Trophoblast cell (in vitro differentiated cells and primary cell): ENCODE measurements at regions not wholly inside any gene's neighbourhood (a gene's known extent, or its start where the extent isn't known, plus 50 kb on each side); places are given as distances from the start of the nearest gene placed in this dataset.
"Not testable (repeated sequence)": the region's sequence is repeated elsewhere in the genome, so short reads cannot be mapped to it uniquely, and the experiment has no call there.

Experiments
- DNase-seq, 2 donors: peaks; one replicate each; pipeline ENCODE4 v3.0.0-alpha.2; 2016
- H2AFZ ChIP-seq: 2 replicates; pipeline ENCODE4 v1.6.1; 2013; ENCODE audit warnings: low read length, moderate library complexity, mild to moderate bottlenecking; ENCODE audit not compliant: insufficient read depth, poor library complexity
- H2AK5ac ChIP-seq: 2 replicates; pipeline ENCODE4 v1.6.1; 2013; ENCODE audit warnings: mild to moderate bottlenecking, low read length
- H2BK120ac ChIP-seq: 2 replicates; pipeline ENCODE4 v1.6.1; 2013; ENCODE audit warnings: low read length, mild to moderate bottlenecking, moderate library complexity; ENCODE audit not compliant: insufficient read depth, poor library complexity
- H2BK12ac ChIP-seq: 2 replicates; pipeline ENCODE4 v1.6.1; 2013; ENCODE audit warnings: mild to moderate bottlenecking, low read length, moderate library complexity
- H2BK5ac ChIP-seq: 2 replicates; pipeline ENCODE4 v1.6.1; 2013; ENCODE audit warnings: low read length, low read depth, moderate library complexity, mild to moderate bottlenecking; ENCODE audit not compliant: poor library complexity
- H3K14ac ChIP-seq: 2 replicates; pipeline ENCODE4 v1.6.1; 2013; ENCODE audit warnings: mild to moderate bottlenecking, low read length
- H3K18ac ChIP-seq: 2 replicates; pipeline ENCODE4 v1.6.1; 2013; ENCODE audit warnings: mild to moderate bottlenecking, low read length
- H3K23ac ChIP-seq: 2 replicates; pipeline ENCODE4 v1.6.1; 2013; ENCODE audit warnings: low read length
- H3K27ac ChIP-seq: 2 replicates; pipeline ENCODE4 v1.5.1; 2013; ENCODE audit warnings: low read depth, mild to moderate bottlenecking, inconsistent platforms, low read length, moderate library complexity
- H3K27me3 ChIP-seq: 2 replicates; pipeline ENCODE4 v1.6.1; 2013; ENCODE audit warnings: inconsistent platforms, mild to moderate bottlenecking, low read length, moderate library complexity; ENCODE audit not compliant: insufficient read depth
- H3K36me3 ChIP-seq, 2 experiments: 1 replicate in 1 of 2; 2 replicates in 1 of 2; pipeline ENCODE4 v1.6.1; 2013; ENCODE audit warnings: low read length in 2 of 2, mild to moderate bottlenecking in 2 of 2, moderate library complexity in 1 of 2; ENCODE audit not compliant: insufficient read depth in 2 of 2, control insufficient read depth in 1 of 2
- H3K4ac ChIP-seq: 2 replicates; pipeline ENCODE4 v1.6.1; 2013; ENCODE audit warnings: low read depth, mild to moderate bottlenecking, low read length, moderate library complexity
- H3K4me1 ChIP-seq, 2 experiments: 1 replicate in 1 of 2; 2 replicates in 1 of 2; pipeline ENCODE4 v1.6.1; 2013; ENCODE audit warnings: low read length in 2 of 2, mild to moderate bottlenecking in 2 of 2, moderate library complexity in 1 of 2; ENCODE audit not compliant: insufficient read depth in 2 of 2, control insufficient read depth in 1 of 2
- H3K4me2 ChIP-seq: 2 replicates; pipeline ENCODE4 v1.6.1; 2013; ENCODE audit warnings: inconsistent platforms, mild to moderate bottlenecking, low read length, moderate library complexity
- H3K4me3 ChIP-seq: 2 replicates; pipeline ENCODE4 v1.5.1; 2013; ENCODE audit warnings: mild to moderate bottlenecking, low read depth, low read length, inconsistent platforms
- H3K79me1 ChIP-seq: one replicate; pipeline ENCODE4 v1.6.1; 2013; ENCODE audit warnings: low read length
- H3K79me2 ChIP-seq: 2 replicates; pipeline ENCODE4 v1.6.1; 2013; ENCODE audit warnings: low read length, mild to moderate bottlenecking; ENCODE audit not compliant: control insufficient read depth, insufficient read depth, poor library complexity
- H3K9ac ChIP-seq: 2 replicates; pipeline ENCODE4 v1.6.1; 2013; ENCODE audit warnings: mild to moderate bottlenecking, low read length
- H3K9me3 ChIP-seq: 2 replicates; pipeline ENCODE4 v1.6.1; 2013; ENCODE audit warnings: low read depth, mild to moderate bottlenecking, control low read depth, inconsistent platforms, low read length; ENCODE audit not compliant: insufficient read depth
- H4K12ac ChIP-seq: 2 replicates; pipeline ENCODE4 v1.6.1; 2013; ENCODE audit warnings: low read depth, mild to moderate bottlenecking, low read length, moderate library complexity
- H4K8ac ChIP-seq: 2 replicates; pipeline ENCODE4 v1.6.1; 2013; ENCODE audit warnings: low read depth, mild to moderate bottlenecking, low read length, moderate library complexity
- H4K91ac ChIP-seq: one replicate; pipeline ENCODE4 v1.6.1; 2013; ENCODE audit warnings: low read depth, mild to moderate bottlenecking, low read length, moderate library complexity
- WGBS: extraction: QIAGEN DNeasy Blood & Tissue Kit; methylation state at CpG from one replicate; pipeline ENCODE4 v1.1.7; 2013; ENCODE audit warnings: missing lambda C conversion rate; ENCODE audit not compliant: insufficient read length, insufficient coverage; ENCODE audit errors: extremely low coverage; 5-methylcytosine and 5-hydroxymethylcytosine counted together

DNA sequence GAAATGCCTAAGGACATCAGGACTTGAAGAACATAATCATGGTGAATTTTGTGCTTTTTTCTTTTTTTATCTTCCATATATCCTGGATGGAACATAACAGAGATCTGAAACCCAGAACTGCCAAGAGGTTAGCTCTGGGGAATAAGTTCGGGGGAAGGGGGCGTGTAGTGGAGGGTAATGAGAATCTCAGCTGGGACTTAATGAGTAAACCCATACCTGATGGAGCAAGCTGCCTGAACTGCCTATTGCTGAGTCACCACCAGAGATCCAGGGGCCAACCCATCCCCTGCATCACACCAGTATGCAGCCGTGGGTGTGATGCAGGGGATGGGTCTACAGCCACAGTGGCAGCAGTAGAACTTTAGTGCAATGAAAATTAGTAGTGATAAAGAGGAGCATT lies 267.1 kb downstream of the ZFY start:
- H3K79me2 ChIP-seq, H3K9me3 ChIP-seq, H3K18ac ChIP-seq, H3K27ac ChIP-seq, H3K36me3 ChIP-seq, H3K79me1 ChIP-seq, H3K4me3 ChIP-seq, H4K12ac ChIP-seq, H4K8ac ChIP-seq, H3K4ac ChIP-seq, H2BK12ac ChIP-seq, H2BK5ac ChIP-seq, H3K14ac ChIP-seq, H3K27me3 ChIP-seq, H4K91ac ChIP-seq, DNase-seq, H3K23ac ChIP-seq, H3K9ac ChIP-seq, H2BK120ac ChIP-seq, H2AK5ac ChIP-seq, H3K4me2 ChIP-seq, H2AFZ ChIP-seq, H3K4me1 ChIP-seq: not testable (repeated sequence)
- no CpG with 5 or more reads among the region's 3 CpGs for WGBS

DNA sequence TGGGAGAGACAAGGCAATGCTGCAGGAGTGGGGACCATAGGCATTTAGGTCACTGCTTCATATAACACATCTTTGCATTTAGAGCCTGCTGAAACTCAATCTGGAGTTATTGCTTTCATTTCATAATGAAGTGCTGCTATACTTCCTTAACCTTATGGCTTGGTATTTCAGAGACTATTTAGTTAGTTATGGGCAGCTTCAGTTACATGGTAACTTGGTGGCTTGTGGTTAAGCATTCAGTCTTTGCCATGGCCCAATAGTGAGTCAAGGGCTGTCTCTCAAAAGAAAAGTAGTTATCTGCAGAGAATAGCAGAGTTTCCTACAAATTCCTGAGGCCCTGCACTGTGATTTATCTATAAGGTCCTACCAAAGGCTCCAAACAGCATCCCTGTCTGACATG lies 271.6 kb downstream of the ZFY start:
- H3K79me1 ChIP-seq, H3K27ac ChIP-seq, H3K9me3 ChIP-seq, H2BK12ac ChIP-seq, H3K9ac ChIP-seq, H3K18ac ChIP-seq, H3K79me2 ChIP-seq, DNase-seq, H3K36me3 ChIP-seq, H4K12ac ChIP-seq, H2AK5ac ChIP-seq, H3K27me3 ChIP-seq, H3K4me3 ChIP-seq, H3K14ac ChIP-seq, H2BK5ac ChIP-seq, H4K8ac ChIP-seq, H3K4ac ChIP-seq, H4K91ac ChIP-seq, H3K4me2 ChIP-seq, H2BK120ac ChIP-seq, H3K23ac ChIP-seq, H2AFZ ChIP-seq, H3K4me1 ChIP-seq: not testable (repeated sequence)

DNA sequence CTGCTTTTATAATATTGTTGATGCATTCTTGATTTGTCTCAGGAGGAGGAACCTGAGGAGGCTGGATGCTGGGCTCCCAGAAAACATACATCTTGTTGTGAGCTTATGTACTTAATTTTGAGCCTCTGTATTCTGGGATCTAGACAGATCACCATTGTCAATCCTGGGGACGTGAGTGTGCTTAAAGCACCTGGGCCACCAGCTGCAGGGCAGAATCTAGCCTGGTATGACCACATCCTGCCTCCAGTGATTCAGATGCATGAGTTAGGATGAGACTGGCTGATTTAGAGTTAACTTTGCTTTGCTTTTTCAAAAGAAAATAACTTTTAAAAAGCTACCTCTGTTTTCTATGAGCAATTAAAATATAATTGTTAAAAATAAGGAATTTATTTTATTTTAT lies 278.0 kb downstream of the ZFY start:
- not testable (repeated sequence) for H4K8ac ChIP-seq, H3K14ac ChIP-seq, H3K4ac ChIP-seq, H2BK5ac ChIP-seq, H2BK12ac ChIP-seq, H3K9ac ChIP-seq, H2BK120ac ChIP-seq, H2AFZ ChIP-seq, H3K4me1 ChIP-seq, H3K36me3 ChIP-seq, H3K27me3 ChIP-seq, H3K79me2 ChIP-seq, H3K4me3 ChIP-seq, H3K23ac ChIP-seq, H3K79me1 ChIP-seq, H4K12ac ChIP-seq, H2AK5ac ChIP-seq, H3K27ac ChIP-seq, H3K18ac ChIP-seq, H3K9me3 ChIP-seq, DNase-seq, H3K4me2 ChIP-seq, H4K91ac ChIP-seq
- WGBS: no CpG with 5 or more reads among the region's 1 CpG

DNA sequence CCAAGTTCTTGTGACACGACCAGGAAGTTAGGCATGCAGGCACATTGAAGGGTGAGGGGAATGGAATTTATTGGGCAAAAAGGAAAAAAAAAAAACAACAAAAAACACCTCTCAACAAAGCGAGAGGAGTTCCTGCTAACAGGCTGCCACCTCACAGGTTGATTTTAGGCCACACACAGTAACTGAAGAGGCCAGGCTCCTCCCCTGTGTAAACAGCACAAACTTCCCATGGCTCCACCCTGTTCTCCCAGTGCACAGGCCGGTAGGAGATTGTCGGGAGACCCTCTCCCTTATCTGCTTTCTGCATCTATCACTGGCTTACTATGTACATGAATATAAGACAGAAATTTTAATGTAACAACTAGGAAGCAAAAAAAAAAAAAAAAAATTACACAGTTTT lies 283.0 kb downstream of the ZFY start:
- WGBS: no CpG with 5 or more reads among the region's 4 CpGs
- not testable (repeated sequence) for H3K79me2 ChIP-seq, H4K91ac ChIP-seq, DNase-seq, H2AFZ ChIP-seq, H3K9me3 ChIP-seq, H3K36me3 ChIP-seq, H4K8ac ChIP-seq, H3K4me1 ChIP-seq, H3K79me1 ChIP-seq, H3K27ac ChIP-seq, H2BK12ac ChIP-seq, H3K18ac ChIP-seq, H3K4me3 ChIP-seq, H2AK5ac ChIP-seq, H3K9ac ChIP-seq, H4K12ac ChIP-seq, H3K4ac ChIP-seq, H2BK5ac ChIP-seq, H3K23ac ChIP-seq, H3K4me2 ChIP-seq, H2BK120ac ChIP-seq, H3K27me3 ChIP-seq, H3K14ac ChIP-seq

DNA sequence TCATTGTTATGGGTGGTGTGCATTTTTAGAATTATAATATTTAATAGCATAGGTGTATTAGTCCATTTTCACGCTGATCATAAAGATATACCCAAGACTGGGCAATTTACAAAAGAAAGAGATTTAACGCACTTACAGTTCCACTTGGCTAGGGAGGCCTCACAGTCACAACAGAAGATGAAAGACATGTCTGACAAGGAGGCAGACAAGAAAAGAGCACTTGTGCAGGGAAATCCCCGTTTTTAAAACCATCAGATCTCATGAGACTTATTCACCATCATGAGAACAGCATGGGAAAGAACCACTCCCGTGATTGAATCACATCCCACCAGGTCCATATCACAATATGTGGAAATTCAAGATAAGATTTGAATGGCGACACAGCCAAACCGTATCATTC lies 283.4 kb downstream of the ZFY start:
- not testable (repeated sequence) for H4K91ac ChIP-seq, H2AK5ac ChIP-seq, DNase-seq, H3K4me2 ChIP-seq, H4K12ac ChIP-seq, H3K27ac ChIP-seq, H3K27me3 ChIP-seq, H3K79me2 ChIP-seq, H3K9ac ChIP-seq, H3K4me3 ChIP-seq, H3K23ac ChIP-seq, H2BK5ac ChIP-seq, H3K79me1 ChIP-seq, H2AFZ ChIP-seq, H4K8ac ChIP-seq, H3K18ac ChIP-seq, H3K9me3 ChIP-seq, H3K4me1 ChIP-seq, H2BK120ac ChIP-seq, H3K4ac ChIP-seq, H3K14ac ChIP-seq, H3K36me3 ChIP-seq, H2BK12ac ChIP-seq
- no CpG with 5 or more reads among the region's 6 CpGs for WGBS
